ENCODE measurements at regions not wholly inside any gene's neighbourhood (a gene's known extent, or its start where the extent isn't known, plus 50 kb on each side); places are given as distances from the start of the nearest gene placed in this dataset.
A peak's percentile ranks its signal among the peaks of the same experiment; 100 is the strongest.

DNA sequence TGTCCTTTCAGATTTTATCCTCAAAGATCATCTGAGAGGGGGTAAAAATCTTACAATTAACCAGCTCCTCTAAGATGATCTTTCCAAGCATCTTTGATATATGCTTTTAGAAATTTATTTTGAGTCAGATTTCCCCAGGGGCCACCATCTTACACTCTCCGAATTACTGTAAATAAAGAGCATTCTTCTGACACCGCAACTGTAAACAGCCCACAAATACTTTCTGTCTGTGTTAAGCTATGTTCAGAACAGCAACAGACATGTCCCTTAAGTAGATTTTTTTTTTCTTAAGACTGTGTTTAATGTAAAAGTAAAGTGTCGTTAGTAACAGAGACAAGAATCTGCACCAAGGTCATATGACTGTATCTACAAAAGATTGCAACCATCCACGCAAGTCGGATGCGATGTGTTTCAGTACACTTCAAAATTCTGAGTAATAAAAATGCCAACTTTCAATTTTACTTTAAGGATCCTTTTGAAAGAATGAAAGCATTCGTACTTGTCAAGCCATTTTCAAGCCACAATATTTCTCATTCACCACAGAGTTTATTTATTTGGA is 159.0 kb upstream of the KCNH8 start:
- ATAC-seq (ENCODE audit: insufficient read depth, low read depth) = no peak
- Histone ChIP-seq H3K4me3 (ENCODE audit: low read depth in 1 of 2, low read length in 2 of 2) (no peak overlapping the region), H3K27me3 (ENCODE audit: insufficient read depth, low read length, poor library complexity) (no peaks in the 10 kb centered on the region), H2AFZ (ENCODE audit: low read depth, low read length) (0 out of 2 replicates have a peak overlapping the region, but pooled peaks have one; percentile 11), H3K9me3 (ENCODE audit: insufficient read depth, low read length, severe bottlenecking) (peaks cover 2% of the 10 kb centered on the region), H3K4me2 (ENCODE audit: insufficient read depth, low read length) (no peak overlapping the region), H3K9ac (ENCODE audit: low read depth, low read length) (no peak overlapping the region), H3K27ac (ENCODE audit: low read length) (no peak overlapping the region), H3K79me2 (ENCODE audit: insufficient read depth, low read length) (no peaks in the 10 kb centered on the region), H3K4me1 (ENCODE audit: insufficient read depth, low read length) (peaks cover 6% of the 10 kb centered on the region), H4K20me1 (ENCODE audit: insufficient read depth, low read length) (no peaks in the 10 kb centered on the region), H3K36me3 (ENCODE audit: insufficient read depth, low read length) (no peaks in the 10 kb centered on the region)
- no peak for TF ChIP-seq EZH2 (IDR thresholded peaks at IDR 0.05; ENCODE audit: borderline replicate concordance, low read depth, low read length, severe bottlenecking)
- TF ChIP-seq, protein P1, sequence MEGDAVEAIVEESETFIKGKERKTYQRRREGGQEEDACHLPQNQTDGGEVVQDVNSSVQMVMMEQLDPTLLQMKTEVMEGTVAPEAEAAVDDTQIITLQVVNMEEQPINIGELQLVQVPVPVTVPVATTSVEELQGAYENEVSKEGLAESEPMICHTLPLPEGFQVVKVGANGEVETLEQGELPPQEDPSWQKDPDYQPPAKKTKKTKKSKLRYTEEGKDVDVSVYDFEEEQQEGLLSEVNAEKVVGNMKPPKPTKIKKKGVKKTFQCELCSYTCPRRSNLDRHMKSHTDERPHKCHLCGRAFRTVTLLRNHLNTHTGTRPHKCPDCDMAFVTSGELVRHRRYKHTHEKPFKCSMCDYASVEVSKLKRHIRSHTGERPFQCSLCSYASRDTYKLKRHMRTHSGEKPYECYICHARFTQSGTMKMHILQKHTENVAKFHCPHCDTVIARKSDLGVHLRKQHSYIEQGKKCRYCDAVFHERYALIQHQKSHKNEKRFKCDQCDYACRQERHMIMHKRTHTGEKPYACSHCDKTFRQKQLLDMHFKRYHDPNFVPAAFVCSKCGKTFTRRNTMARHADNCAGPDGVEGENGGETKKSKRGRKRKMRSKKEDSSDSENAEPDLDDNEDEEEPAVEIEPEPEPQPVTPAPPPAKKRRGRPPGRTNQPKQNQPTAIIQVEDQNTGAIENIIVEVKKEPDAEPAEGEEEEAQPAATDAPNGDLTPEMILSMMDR (IDR thresholded peaks at IDR 0.05; ENCODE audit: borderline replicate concordance, extremely low read depth, low read length, poor library complexity, severe bottlenecking) = no peak
- no peak for DNase-seq

DNA sequence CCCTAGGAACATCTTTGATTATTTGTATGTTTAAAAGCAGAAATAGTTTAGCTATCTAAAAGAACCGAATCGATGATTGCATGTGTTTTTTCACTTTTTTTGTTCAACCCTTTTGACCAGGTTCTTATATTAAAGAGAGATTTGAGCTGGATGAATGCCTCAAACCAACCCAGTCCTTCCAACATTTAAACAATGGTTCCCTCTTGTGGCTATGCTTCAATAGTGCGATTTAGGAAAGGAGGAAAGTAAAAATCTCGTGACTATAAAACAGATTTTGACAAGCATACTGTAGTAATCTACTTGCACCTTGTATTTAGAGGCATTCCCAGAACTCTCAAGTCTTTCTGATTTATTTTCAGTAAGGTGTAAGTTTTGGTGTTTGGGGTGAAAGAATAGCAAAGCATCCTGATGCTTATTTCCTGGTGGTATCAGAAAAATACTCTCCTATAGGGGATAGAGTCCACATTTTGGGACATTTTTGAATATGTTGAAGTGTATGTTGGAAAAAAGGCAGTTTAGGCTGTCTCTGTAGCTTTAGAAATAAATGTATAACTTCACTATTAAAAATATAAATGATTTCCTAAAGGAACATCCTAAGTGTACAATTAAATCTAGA is 159.6 kb upstream of the KCNH8 start:
- no peak overlapping the region for H3K27ac ChIP-seq (ENCODE audit: low read length)
- peaks cover 6% of the 10 kb centered on the region for H3K4me1 ChIP-seq (ENCODE audit: insufficient read depth, low read length)
- H3K9ac ChIP-seq (ENCODE audit: low read depth, low read length) = no peak overlapping the region
- no peaks in the 10 kb centered on the region for H3K9me3 ChIP-seq (ENCODE audit: insufficient read depth, low read length, severe bottlenecking)
- TF ChIP-seq, protein P1 (IDR thresholded peaks at IDR 0.05; ENCODE audit: borderline replicate concordance, extremely low read depth, low read length, poor library complexity, severe bottlenecking) = peak; percentile 89
- no peak for TF ChIP-seq EZH2 (IDR thresholded peaks at IDR 0.05; ENCODE audit: borderline replicate concordance, low read depth, low read length, severe bottlenecking)
- no peak for DNase-seq
- H3K79me2 ChIP-seq (ENCODE audit: insufficient read depth, low read length) = no peaks in the 10 kb centered on the region
- H3K4me3 ChIP-seq (ENCODE audit: low read depth in 1 of 2, low read length in 2 of 2) = no peak overlapping the region
- no peaks in the 10 kb centered on the region for H4K20me1 ChIP-seq (ENCODE audit: insufficient read depth, low read length)
- no peaks in the 10 kb centered on the region for H3K27me3 ChIP-seq (ENCODE audit: insufficient read depth, low read length, poor library complexity)
- H2AFZ ChIP-seq (ENCODE audit: low read depth, low read length) = no peak overlapping the region
- H3K4me2 ChIP-seq (ENCODE audit: insufficient read depth, low read length) = no peak overlapping the region
- peak; percentile 84 for ATAC-seq (ENCODE audit: insufficient read depth, low read depth)
- H3K36me3 ChIP-seq (ENCODE audit: insufficient read depth, low read length) = no peaks in the 10 kb centered on the region

DNA sequence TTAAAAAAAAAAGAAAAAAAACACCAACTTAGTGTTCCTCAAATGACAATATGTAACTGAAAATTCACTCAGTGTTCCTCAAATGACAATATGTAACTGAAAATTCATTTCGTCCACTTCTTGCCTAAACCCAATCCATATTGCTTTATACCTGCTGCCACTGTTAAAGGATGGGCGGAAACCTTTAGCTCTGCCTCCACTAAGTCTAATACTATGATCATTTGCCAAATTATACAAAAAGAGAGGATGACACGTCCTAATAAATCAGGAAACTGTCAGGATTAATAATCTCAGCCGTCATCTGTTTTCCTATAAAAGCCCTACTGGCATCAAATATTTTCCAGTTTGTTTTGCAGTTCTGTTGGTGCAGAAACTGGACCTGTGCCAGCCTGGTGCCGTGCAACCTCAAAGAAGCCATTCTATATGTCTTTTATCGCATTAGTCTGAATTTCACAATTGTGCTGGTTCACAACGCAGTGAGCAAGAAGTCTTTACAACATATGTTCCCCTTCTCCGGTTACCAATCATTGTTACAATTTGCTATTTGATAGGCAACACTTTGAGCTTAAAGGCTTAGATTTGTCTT is 160.4 kb upstream of the KCNH8 start:
- H3K27ac ChIP-seq (ENCODE audit: low read length) = no peak overlapping the region

More for the DNA sequence above, 160.4 kb upstream of the KCNH8 start:
- Histone ChIP-seq H3K4me1 (ENCODE audit: insufficient read depth, low read length) (peaks cover 6% of the 10 kb centered on the region), H3K36me3 (ENCODE audit: insufficient read depth, low read length) (no peaks in the 10 kb centered on the region), H2AFZ (ENCODE audit: low read depth, low read length) (no peak overlapping the region), H4K20me1 (ENCODE audit: insufficient read depth, low read length) (no peaks in the 10 kb centered on the region), H3K9ac (ENCODE audit: low read depth, low read length) (no peak overlapping the region), H3K4me3 (ENCODE audit: low read depth in 1 of 2, low read length in 2 of 2) (no peak overlapping the region), H3K4me2 (ENCODE audit: insufficient read depth, low read length) (no peak overlapping the region), H3K27me3 (ENCODE audit: insufficient read depth, low read length, poor library complexity) (no peaks in the 10 kb centered on the region), H3K9me3 (ENCODE audit: insufficient read depth, low read length, severe bottlenecking) (no peaks in the 10 kb centered on the region), H3K79me2 (ENCODE audit: insufficient read depth, low read length) (no peaks in the 10 kb centered on the region)
- ATAC-seq (ENCODE audit: insufficient read depth, low read depth) (no peak), DNase-seq (no peak)
- TF ChIP-seq EZH2 (IDR thresholded peaks at IDR 0.05; ENCODE audit: borderline replicate concordance, low read depth, low read length, severe bottlenecking) = no peak
- TF ChIP-seq, protein P1 (IDR thresholded peaks at IDR 0.05; ENCODE audit: borderline replicate concordance, extremely low read depth, low read length, poor library complexity, severe bottlenecking) = no peak

Data from DND-41 (cell line).